Activated CD8-positive, alpha-beta T cell treated with anti-CD3 and anti-CD28 coated beads for 36 hours (primary cell): ENCODE measurements at regions not wholly inside any gene's neighbourhood (a gene's known extent, or its start where the extent isn't known, plus 50 kb on each side); places are given as distances from the start of the nearest gene placed in this dataset.

Experiments used
- ATAC-seq: fragments of 200-7000 bp; cut with Tn5 transposase; one replicate; pipeline ENCODE4 v1.10.0; 2021; ENCODE audit warnings: mild to moderate bottlenecking, moderate library complexity
- CTCF ChIA-PET: fragments of 350-600 bp; sonication (Branson Sonifier 250); formaldehyde crosslinking; loops from one replicate; lab custom pipeline; 2021; ENCODE audit warnings: antibody characterized with exemption; lab: Charles Lee
- POLR2A ChIA-PET: fragments of 350-600 bp; sonication (Branson Sonifier 250); formaldehyde crosslinking; loops from one replicate; lab custom pipeline; 2021; ENCODE audit warnings: antibody characterized with exemption; lab: Charles Lee
- DNase-seq: peaks from one replicate; pipeline ENCODE4 v3.0.0-alpha.2; 2020
- H3K27ac Mint-ChIP-seq: one replicate; pipeline ENCODE4 v1.8.0; 2021; ENCODE audit warnings: mild to moderate bottlenecking, mixed read lengths
- H3K27me3 Mint-ChIP-seq: one replicate; pipeline ENCODE4 v1.8.0; 2021; ENCODE audit warnings: mixed read lengths
- H3K36me3 Mint-ChIP-seq: one replicate; pipeline ENCODE4 v1.8.0; 2021; ENCODE audit warnings: low read depth, mixed read lengths
- H3K4me1 Mint-ChIP-seq: one replicate; pipeline ENCODE4 v1.8.0; 2021; ENCODE audit warnings: low read depth, mixed read lengths
- H3K4me3 Mint-ChIP-seq: one replicate; pipeline ENCODE4 v1.8.0; 2021; ENCODE audit warnings: mild to moderate bottlenecking, moderate library complexity, mixed read lengths
- H3K9me3 Mint-ChIP-seq: one replicate; pipeline ENCODE4 v1.8.0; 2021; ENCODE audit warnings: mixed read lengths
- intact Hi-C: fragments of 100-400 bp; cut with micrococcal nuclease; formaldehyde crosslinking; loops from one replicate; pipeline ENCODE4 v1.10.0; 2022
- TF ChIP-seq, protein P1 (sequence below): fragments of 200-600 bp; IDR thresholded peaks from one replicate; pipeline ENCODE4 v1.8.0; 2022; ENCODE audit warnings: antibody characterized with exemption, mild to moderate bottlenecking

DNA sequence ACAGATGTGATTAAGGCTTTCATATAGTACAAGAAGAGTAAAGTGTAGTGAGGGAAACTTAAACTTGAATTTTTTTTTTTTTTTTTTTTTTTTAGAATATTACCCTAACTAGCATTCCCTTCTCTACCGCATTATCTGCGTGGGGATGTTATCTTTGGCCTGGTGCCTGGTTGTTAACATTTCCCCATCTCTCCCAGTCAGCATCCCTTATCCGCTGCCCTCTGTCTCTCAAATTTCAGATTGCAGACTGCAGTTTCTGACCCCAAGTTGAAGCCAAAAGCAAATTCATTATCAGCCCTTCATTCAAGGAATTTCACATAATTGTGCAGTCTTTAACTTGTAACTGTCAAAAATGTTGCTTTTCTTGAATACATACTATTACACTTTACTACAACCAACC lies 353.0 kb downstream of the PLOD2 start:
- Mint-ChIP-seq H3K27me3 (no peaks in the 10 kb centered on the region), H3K27ac (no peak overlapping the region), H3K36me3 (no peaks in the 10 kb centered on the region), H3K4me1 (no peaks in the 10 kb centered on the region), H3K9me3 (peaks cover 2% of the 10 kb centered on the region), H3K4me3 (no peak overlapping the region)
- TF ChIP-seq, protein P1, sequence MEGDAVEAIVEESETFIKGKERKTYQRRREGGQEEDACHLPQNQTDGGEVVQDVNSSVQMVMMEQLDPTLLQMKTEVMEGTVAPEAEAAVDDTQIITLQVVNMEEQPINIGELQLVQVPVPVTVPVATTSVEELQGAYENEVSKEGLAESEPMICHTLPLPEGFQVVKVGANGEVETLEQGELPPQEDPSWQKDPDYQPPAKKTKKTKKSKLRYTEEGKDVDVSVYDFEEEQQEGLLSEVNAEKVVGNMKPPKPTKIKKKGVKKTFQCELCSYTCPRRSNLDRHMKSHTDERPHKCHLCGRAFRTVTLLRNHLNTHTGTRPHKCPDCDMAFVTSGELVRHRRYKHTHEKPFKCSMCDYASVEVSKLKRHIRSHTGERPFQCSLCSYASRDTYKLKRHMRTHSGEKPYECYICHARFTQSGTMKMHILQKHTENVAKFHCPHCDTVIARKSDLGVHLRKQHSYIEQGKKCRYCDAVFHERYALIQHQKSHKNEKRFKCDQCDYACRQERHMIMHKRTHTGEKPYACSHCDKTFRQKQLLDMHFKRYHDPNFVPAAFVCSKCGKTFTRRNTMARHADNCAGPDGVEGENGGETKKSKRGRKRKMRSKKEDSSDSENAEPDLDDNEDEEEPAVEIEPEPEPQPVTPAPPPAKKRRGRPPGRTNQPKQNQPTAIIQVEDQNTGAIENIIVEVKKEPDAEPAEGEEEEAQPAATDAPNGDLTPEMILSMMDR: no peak
- intact Hi-C loops: no loop called here
- DNase-seq (no peak), ATAC-seq (no peak)
- POLR2A ChIA-PET: no interaction called here
- CTCF ChIA-PET: no interaction called here

DNA sequence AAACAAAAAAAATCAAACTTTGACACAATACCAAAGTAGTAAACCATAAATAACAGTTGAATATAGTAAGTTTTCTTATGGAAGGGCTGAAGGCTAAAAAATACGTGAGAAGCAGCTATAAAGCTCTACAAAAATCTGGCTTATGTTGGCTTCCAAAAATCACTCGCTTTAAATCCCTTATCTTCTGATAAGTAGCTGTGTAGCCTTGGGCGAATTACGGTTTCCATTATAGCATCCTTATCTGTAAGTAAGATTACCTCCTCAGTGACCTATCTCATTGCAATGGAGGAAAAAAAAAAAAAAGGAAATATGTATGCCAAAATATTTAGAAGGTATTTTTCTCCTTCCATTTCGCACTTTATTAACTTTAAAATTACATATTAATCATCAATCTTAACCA lies 348.6 kb downstream of the PLOD2 start:
- Mint-ChIP-seq H3K4me1 (no peaks in the 10 kb centered on the region), H3K27ac (no peak overlapping the region), H3K36me3 (no peaks in the 10 kb centered on the region), H3K9me3 (peaks cover 4% of the 10 kb centered on the region), H3K4me3 (no peak overlapping the region), H3K27me3 (no peaks in the 10 kb centered on the region)
- DNase-seq: no peak
- no peak for ATAC-seq
- TF ChIP-seq, protein P1: no peak
- intact Hi-C loops: no loop called here
- ChIA-PET CTCF (no interaction called here), POLR2A (no interaction called here)

GRCh38 chr3:145815707-145816413 lies 345.1 kb downstream of the PLOD2 start:
- TF ChIP-seq, protein P1: no peak
- Mint-ChIP-seq H3K4me1 (no peaks in the 10 kb centered on the region), H3K27me3 (no peaks in the 10 kb centered on the region), H3K36me3 (no peaks in the 10 kb centered on the region), H3K9me3 (peaks cover 10% of the 10 kb centered on the region), H3K4me3 (no peak overlapping the region), H3K27ac (no peak overlapping the region)
- DNase-seq (no peak), ATAC-seq (no peak)
- CTCF ChIA-PET: no interaction called here
- POLR2A ChIA-PET: no interaction called here
- intact Hi-C loops: no loop called here

DNA sequence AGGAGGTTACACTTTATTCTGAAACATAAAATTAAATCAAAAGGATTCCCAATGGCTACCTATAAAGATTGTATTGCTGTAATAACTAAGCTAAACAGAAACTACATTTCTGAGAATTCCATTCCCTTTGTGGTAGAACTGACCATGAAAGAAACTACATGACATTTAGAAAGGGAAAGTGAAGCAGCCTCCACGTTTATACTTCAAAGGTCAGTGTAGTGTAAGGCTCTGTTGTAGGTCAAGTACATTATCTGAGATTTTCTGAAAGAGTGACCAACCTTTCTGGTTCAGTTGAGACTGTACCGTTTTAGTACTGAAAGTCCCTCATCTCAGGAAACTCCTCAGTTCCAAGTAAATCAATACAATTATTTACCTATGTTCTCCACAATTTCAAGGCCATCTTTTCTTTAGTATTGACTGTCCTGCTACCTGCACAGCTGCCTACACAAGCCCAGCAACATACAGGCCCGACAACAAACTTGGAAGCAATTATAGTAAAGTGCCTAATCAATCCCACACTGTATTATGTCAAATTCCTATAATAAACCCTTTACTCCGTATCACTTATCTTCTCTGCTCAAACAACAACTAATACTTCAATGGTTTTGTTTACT lies 343.0 kb downstream of the PLOD2 start:
- Mint-ChIP-seq H3K4me3 (no peak overlapping the region), H3K36me3 (no peaks in the 10 kb centered on the region), H3K27me3 (no peaks in the 10 kb centered on the region), H3K4me1 (no peaks in the 10 kb centered on the region), H3K9me3 (peaks cover 8% of the 10 kb centered on the region), H3K27ac (no peak overlapping the region)
- CTCF ChIA-PET: no interaction called here
- intact Hi-C loops: no loop called here
- POLR2A ChIA-PET: no interaction called here
- TF ChIP-seq, protein P1: no peak
- ATAC-seq (no peak), DNase-seq (no peak)

GRCh38 chr3:145820170-145820569 lies 340.8 kb downstream of the PLOD2 start:
- intact Hi-C loops: no loop called here
- TF ChIP-seq, protein P1: no peak
- no peak overlapping the region for H3K4me3 Mint-ChIP-seq
- ChIA-PET CTCF (no interaction called here), POLR2A (no interaction called here)
- H3K4me1 Mint-ChIP-seq: no peaks in the 10 kb centered on the region
- no peaks in the 10 kb centered on the region for H3K27me3 Mint-ChIP-seq
- ATAC-seq: no peak
- no peak overlapping the region for H3K27ac Mint-ChIP-seq
- H3K36me3 Mint-ChIP-seq: no peaks in the 10 kb centered on the region
- no peak for DNase-seq
- peaks cover 7% of the 10 kb centered on the region for H3K9me3 Mint-ChIP-seq
